Kidney tubule cell (primary cell): ENCODE measurements at regions not wholly inside any gene's neighbourhood (a gene's known extent, or its start where the extent isn't known, plus 50 kb on each side); places are given as distances from the start of the nearest gene placed in this dataset.

Source experiments
- DNase-seq: peaks from one replicate; pipeline ENCODE4 v3.0.0-alpha.2; 2018; ENCODE audit warnings: low spot score

- DNase-seq = peak; percentile 13
These were observed 156.0 kb upstream of the NFE2L3 start for GRCh38 chr7:25996006-25996408.

DNA sequence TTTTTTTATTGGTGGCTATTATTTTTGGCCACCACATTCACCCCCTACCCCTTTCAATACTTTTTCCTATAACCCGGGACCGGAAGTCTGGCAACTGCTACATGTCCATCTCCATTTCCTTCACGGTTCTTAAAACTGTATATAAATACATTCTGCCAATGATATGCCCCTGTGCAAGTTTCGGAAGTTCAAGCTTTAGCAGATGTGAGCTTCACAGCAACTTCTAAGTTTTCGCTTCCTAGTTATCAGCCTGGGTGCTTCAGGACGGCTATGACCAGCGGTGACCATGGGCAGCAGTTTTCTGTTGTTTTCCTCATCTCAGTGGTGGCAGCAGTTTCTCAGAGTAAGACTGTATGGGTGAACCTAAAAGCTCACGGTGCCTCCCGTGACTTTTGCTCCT is 153.5 kb upstream of the NFE2L3 start:
- no peak for DNase-seq

GRCh38 chr7:26000841-26001240 is 151.2 kb upstream of the NFE2L3 start:
- DNase-seq = no peak

DNA sequence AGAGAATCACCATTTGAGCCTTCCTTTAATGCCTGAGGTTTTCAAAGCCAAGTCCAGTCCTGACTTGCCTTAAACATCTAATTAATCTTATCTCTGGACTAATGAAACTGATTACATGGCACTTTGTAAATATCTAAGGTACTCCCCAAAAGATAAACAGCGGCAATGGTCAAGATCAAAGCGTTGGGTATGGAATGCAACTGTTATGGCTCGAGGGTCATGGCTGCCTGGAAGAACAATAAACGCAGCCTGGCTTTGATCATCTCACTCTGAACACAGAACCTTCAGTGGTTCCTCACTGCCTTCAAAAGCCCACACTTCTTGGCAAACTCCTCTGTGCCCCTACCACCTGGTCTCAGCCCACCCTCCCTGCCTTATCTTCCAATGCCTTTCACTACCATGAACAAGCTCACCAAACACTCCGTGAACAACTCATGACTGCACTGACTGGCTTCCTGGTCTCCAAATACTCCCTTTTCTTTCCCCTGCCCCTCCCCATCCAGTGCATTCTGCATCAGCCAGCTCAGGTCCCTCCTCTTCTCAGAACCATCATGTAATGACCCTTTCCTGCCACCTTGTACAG is 150.2 kb upstream of the NFE2L3 start:
- no peak for DNase-seq

DNA sequence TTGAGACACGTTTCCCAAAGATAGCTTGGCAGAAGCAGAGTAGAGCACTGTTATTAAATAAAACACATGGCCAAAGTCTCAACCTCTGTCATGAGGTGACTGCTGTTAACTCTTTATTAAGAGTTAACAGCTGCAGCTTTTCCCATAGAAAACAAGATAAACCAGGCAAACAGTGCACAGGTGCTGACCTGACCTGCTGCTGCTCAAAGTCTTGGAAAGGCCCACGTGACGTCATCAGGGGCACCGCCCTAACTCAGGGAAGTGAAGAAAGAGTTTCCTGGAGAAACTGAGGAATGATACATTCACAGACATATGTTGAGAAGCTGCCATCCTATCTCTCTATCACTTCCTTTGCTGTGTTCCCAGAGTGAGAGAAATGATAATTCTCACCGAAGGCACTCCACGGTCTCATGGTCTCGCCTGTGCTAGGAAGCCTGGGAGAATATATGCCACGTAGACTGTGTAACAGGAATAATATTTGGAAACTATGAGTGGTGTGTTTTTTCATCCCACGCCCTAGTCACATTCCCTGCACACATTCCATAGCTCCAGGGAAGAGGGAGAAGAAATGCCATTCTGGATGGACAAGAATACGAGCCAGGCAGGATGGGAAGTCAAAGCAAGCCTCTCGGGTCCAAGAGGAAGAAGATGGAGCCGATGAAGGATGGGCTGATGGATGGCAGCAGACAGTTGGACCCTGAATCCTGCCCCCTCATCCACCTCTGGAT is 146.2 kb upstream of the NFE2L3 start:
- DNase-seq = no peak

GRCh38 chr7:26006426-26006825 is 145.6 kb upstream of the NFE2L3 start:
- DNase-seq = no peak

DNA sequence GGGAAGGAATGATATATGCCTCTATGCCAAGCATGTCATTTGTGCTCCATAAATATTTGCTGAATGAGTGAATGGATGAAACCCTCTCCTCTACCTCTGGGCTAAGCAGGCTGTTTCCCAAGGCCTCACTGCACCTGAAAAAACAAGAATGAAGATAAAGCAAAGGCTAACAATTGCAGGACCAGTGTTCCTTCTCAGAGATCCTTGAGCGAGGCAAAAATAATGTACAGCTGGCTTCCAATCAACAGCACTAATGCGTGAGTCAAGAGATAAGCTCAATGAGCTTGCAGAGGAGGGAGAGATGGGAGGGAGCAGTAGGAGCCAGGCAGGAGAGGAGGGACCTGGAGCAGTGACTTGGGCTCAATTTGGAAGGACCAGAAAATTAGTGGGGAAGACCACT is 144.5 kb upstream of the NFE2L3 start:
- no peak for DNase-seq

GRCh38 chr7:26008428-26008827 is 143.6 kb upstream of the NFE2L3 start:
- no peak for DNase-seq

DNA sequence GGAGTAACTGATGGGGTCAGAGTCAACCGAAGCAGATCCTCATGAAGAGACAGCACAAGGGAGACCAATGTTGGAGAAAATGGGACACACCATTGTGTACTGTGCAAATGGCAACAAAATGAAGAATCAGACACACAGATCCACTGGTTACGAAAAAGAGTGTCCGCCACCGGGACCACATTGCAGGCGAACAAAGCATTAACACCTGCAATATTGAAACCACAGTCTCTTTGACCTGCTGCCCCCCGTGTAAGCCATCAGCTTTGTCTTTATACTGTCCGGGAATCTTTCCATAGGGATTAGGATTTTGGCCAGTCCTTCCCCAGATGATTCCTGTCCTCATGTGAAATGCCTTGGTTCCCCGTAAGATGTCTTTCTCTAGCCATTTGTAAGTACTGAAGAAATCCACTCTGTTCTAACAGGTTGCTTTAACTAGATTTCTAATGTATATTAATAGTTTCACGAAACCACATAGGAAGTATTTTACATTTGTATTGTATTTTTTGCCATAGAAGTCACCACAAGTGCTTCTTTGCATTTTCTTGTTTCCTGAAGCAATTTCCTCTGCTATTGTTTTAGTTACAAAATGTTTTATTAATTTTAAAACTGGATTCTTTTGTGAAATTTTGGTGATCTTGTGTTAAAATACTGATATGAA is 140.8 kb upstream of the NFE2L3 start:
- no peak for DNase-seq

GRCh38 chr7:26013551-26014083 is 138.4 kb upstream of the NFE2L3 start:
- peak; percentile 80 for DNase-seq

- DNase-seq = no peak
These were observed 129.0 kb upstream of the NFE2L3 start for GRCh38 chr7:26022982-26023381.

DNA sequence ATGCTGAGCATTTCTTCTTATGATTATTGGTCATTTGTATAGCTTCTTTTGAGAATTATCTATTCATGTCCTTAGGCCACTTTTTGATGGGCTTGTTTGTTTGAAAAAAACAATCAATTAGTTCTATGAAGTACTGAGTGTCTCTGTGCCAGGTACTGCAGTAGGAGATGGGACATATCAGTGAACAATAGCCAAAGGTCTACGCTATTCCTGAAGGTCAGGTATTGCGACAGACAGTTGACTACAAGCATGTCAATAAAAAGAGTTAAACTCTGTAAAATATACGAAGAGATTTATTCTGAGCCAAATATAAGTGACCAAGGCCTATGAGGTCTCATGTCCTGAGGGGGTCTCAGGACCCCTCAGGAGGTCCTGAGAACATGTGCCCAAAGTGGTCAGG is 122.1 kb upstream of the NFE2L3 start:
- DNase-seq = no peak

- no peak for DNase-seq
These were observed 117.6 kb upstream of the NFE2L3 start for GRCh38 chr7:26034391-26034790.

DNA sequence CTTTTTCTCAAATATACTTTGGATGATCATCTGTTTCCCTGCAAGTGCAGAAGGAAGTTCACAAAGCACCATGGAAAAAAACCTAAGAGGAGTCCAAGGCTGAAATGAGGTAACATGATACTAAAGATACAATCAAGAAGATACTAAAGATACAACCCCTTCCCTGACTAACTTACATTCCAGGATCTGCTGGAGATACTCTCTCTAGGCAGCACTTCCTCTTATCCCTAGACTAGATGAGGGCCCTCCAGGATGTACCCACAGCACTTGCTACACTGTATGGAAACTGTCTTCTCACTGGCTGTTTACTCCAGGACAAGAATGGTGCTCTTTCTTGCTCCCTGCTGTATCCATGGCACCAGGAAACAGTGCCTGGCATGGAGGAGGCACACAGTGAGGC is 116.4 kb upstream of the NFE2L3 start:
- DNase-seq = no peak

DNA sequence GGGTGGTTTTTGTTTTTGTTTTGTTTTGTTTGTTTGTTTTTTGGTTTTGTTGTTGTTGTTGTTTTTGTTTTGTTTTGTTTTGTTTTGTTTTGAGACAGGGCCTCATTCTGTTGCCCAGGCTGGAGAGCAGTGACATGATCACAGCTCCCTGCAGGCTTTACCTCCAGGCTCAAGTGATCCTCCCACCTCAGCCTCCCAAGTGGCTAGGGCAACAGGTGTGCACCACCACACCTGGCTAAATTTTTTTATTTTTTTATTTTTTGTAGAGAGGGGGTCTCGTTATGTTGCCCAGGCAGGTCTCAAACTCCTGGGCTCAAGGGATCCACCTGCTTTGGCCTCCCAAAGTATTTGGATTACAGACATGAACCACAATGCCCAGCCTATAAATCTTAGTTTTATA is 115.9 kb upstream of the NFE2L3 start:
- DNase-seq = no peak

DNA sequence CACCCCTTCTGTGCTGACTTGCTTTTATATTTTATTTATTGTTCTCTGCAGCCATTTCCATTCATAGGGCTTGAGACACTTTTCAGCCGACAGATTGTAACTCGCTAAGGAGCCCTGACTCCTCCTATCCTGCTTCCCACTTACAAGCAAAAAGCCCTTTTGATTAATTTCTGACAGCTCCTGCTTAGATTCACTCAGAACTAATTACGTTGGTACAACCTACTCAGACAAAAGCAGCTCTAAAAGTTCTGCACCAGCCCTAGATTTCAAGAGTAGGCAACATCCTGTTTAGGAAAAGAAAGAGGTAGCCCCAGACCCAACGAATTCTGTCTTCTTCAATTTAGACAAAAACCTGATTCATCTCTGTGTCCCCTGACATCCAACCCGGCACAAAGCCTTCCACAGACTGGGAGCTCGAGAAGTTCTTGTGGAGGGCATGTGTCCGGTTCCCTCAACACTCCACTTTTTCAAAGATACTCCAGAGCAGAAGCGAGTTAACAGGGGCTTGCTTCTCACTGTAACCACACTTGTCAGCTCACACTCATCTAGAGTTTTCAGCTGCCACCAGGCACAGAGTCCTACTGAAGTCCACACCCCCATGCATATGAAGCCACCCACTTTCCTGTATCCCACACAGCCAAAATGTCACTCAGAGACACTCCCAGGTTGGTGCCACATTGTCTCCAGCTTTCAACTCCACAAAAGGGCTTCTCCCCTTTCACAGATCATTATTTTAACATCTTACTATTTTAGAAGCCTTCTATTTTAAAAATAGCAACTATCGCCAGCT is 113.6 kb upstream of the NFE2L3 start:
- DNase-seq = no peak

GRCh38 chr7:26040085-26040484 is 111.9 kb upstream of the NFE2L3 start:
- no peak for DNase-seq

DNA sequence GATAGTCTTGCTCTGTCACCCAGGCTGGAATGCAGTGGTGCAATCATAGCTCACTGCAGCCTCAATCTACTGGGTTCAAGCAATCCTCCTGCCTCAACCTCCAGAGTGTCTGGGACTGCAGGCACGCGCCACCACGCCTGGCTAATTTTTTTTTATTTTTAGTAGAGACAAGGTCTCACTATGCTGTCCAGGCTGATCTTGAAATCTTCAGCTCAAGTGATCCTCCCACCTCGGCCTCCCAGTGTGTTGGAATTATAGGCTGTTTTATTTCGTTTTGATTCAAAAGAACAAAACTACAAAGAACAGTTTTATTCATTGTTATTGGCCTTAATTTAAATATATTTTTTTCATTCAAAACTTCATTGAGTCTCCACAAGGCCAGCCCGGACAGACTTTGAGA is 109.8 kb upstream of the NFE2L3 start:
- no peak for DNase-seq

GRCh38 chr7:26043801-26044200 is 108.2 kb upstream of the NFE2L3 start:
- DNase-seq = no peak

DNA sequence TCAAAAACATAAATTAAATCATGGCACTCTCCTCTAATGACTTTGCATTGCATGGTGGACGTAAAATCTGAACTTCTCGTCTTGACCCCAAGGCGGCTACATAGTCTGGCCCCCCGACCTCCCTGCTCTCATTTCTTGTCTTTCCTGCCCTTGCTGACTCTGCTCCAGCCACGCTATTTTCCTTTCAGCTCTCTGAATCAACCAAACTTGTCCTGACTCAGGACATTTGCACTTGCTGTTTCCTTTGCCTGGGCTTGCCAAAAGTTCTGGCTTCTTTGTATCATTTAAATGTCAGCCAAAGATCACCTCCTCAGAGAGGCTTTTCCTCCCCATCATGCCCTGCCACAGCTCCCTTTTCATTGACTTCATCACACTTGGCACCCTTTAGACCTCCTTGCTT is 107.7 kb upstream of the NFE2L3 start:
- no peak for DNase-seq

DNA sequence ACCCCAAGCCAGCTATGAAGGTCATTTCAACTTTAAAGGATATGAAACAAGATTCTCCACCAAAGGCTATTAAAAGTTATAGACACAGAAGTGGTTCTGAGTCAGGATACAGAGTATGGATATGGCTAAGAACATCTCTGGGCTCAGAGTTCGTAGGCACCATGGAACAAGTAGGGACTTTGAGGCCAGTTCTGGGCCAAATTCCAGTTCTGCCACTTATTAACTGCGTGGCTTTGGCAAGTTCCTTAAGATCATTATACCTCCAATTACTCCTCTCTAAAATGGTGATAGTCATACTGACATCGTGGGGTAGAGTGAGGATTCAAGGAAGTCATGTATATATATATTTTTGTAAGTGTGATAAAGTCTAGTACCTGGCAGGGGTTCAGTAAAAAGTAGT is 105.8 kb upstream of the NFE2L3 start:
- peak; percentile 83 for DNase-seq

DNA sequence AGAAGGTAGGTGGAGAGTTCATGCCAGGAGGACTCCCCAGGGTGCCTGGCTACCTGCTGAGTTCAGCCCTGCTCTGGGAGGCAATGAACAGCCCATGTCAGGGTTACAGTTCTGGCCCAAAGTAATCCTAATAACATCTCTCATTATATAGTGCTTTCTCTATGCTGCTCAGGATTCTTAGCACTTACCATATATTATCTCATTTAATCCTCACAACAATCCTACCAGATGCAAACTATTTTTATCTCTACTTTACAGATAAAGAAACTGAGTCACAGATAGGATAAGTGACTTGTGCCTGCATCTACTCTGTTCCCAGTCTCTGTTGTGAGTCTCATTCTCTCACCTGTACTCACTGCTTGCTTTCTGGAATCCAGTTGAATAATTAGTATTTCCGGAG is 105.1 kb upstream of the NFE2L3 start:
- no peak for DNase-seq

GRCh38 chr7:26048663-26049062 is 103.3 kb upstream of the NFE2L3 start:
- DNase-seq = no peak
